Fibroblast of upper back skin (primary cell): ENCODE measurements at regions not wholly inside any gene's neighbourhood (a gene's known extent, or its start where the extent isn't known, plus 50 kb on each side); places are given as distances from the start of the nearest gene placed in this dataset.

Experiments
- DNase-seq: peaks from one replicate; pipeline ENCODE4 v3.0.0-alpha.2; 2013

- no peak for DNase-seq
Observed at GRCh38 chr3:188077160-188077799, 76.7 kb upstream of the LPP start.

GRCh38 chr3:188080091-188080490 is 73.9 kb upstream of the LPP start:
- DNase-seq: no peak

GRCh38 chr3:188082031-188082430 is 71.9 kb upstream of the LPP start:
- peak; percentile 69 for DNase-seq

- DNase-seq: no peak
Observed at GRCh38 chr3:188082450-188082849, 71.5 kb upstream of the LPP start.

GRCh38 chr3:188083011-188083410 is 70.9 kb upstream of the LPP start:
- no peak for DNase-seq

- no peak for DNase-seq
Observed at GRCh38 chr3:188084752-188085583, 69.0 kb upstream of the LPP start.

GRCh38 chr3:188085584-188086560 is 68.1 kb upstream of the LPP start:
- no peak for DNase-seq

- no peak for DNase-seq
Observed at GRCh38 chr3:188088948-188089685, 64.8 kb upstream of the LPP start.

GRCh38 chr3:188090620-188091309 is 63.2 kb upstream of the LPP start:
- no peak for DNase-seq

GRCh38 chr3:188091746-188092145 is 62.2 kb upstream of the LPP start:
- DNase-seq: no peak

GRCh38 chr3:188092648-188093047 is 61.3 kb upstream of the LPP start:
- peak; percentile 25 for DNase-seq

GRCh38 chr3:188095431-188095830 is 58.5 kb upstream of the LPP start:
- DNase-seq: no peak

- no peak for DNase-seq
Observed at GRCh38 chr3:188097791-188098190, 56.2 kb upstream of the LPP start.

GRCh38 chr3:188099907-188100306 is 54.0 kb upstream of the LPP start:
- DNase-seq: no peak

- no peak for DNase-seq
Observed at GRCh38 chr3:188102861-188103547, 51.0 kb upstream of the LPP start.

- no peak for DNase-seq
Observed at GRCh38 chr3:188104050-188104449, 49.9 kb upstream of the LPP start.
